SK-N-MC (cell line): ENCODE measurements at regions not wholly inside any gene's neighbourhood (a gene's known extent, or its start where the extent isn't known, plus 50 kb on each side); places are given as distances from the start of the nearest gene placed in this dataset.

Experiments
- EZH2 ChIP-seq: fragments of 200-600 bp; sonication (generic); IDR thresholded peaks from one replicate; pipeline ENCODE4 v1.6.1; 2017; ENCODE audit warnings: antibody characterized with exemption
- FOXP2 ChIP-seq: optimal IDR thresholded peaks from 2 replicates; pipeline ENCODE3; 2011; ENCODE audit warnings: mild to moderate bottlenecking, moderate library complexity; ENCODE audit not compliant: insufficient read depth; ENCODE audit errors: extremely low read length, control extremely low read depth
- POLR2AphosphoS5 ChIP-seq: IDR thresholded peaks from 2 replicates; pipeline ENCODE4 v1.6.1; 2012; ENCODE audit warnings: mild to moderate bottlenecking, low read depth, low read length, borderline replicate concordance

DNA sequence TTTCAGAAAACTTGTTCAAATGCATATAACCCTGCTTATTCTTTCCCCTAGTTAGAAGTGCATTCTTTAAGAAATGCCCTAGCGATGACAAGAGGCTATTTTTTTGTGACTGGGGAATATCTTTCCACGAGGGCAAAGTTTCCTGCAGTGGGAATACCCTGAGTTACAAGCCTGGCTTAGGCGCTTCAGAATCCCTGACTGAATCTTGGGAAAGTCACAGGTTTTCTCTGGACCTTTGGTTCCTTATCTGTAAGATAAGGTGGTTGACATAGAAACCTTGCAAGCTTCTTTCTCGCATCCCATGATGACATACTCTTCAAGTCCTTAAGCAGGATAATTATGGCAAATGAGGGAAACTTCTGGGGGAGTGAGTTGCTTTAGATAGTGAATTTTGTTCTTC, 80.5 kb upstream of the FZD8 start:
- no peak for TF ChIP-seq EZH2
- no peak for TF ChIP-seq POLR2AphosphoS5
- no peak for TF ChIP-seq FOXP2
